HepG2 (cell line): ENCODE measurements at regions not wholly inside any gene's neighbourhood (a gene's known extent, or its start where the extent isn't known, plus 50 kb on each side); places are given as distances from the start of the nearest gene placed in this dataset.

Source experiments
- ATAC-seq: fragments of 200-7000 bp; cut with Tn5 transposase; 3 replicates; pipeline ENCODE4 v1.9.1; 2020; ENCODE audit warnings: mild to moderate bottlenecking, moderate library complexity
- BruUV-seq: library from RNA; stranded (reverse); fragments of 400-500 nt; replicated peaks from 2 replicates; lab custom pipeline; 2021; lab: Mats Ljungman, UMichigan
- CTCF ChIA-PET: fragments of 300-600 bp; formaldehyde crosslinking; extraction: SDS; loops from one replicate; lab custom pipeline; 2021; ENCODE audit warnings: low total read pairs, inconsistent platforms, low intra/inter-chr PET ratio; lab: Yijun Ruan, JAX
- POLR2A ChIA-PET: fragments of 350-600 bp; sonication (Branson Sonifier 250); formaldehyde crosslinking; loops from one replicate; lab custom pipeline; 2020; ENCODE audit warnings: antibody characterized with exemption, inconsistent platforms; lab: Yijun Ruan, JAX
- DNase-seq: peaks from one replicate; pipeline ENCODE4 v3.0.0-alpha.2; 2015; ENCODE audit warnings: low spot score
- FAIRE-seq: peaks from 3 replicates; lab custom pipeline; 2011; peaks lifted over from hg19 to GRCh38; lab: Jason Lieb, UNC
- H2AFZ ChIP-seq: one replicate; pipeline ENCODE4 v1.6.1; 2011; ENCODE audit warnings: low read length, inconsistent platforms
- H3K27ac ChIP-seq: fragments of 300-600 bp; 3 replicates; pipeline ENCODE4 v1.8.0; 2011; ENCODE audit warnings: mixed run types, mild to moderate bottlenecking, mixed read lengths, low read length, inconsistent platforms; ENCODE audit not compliant: insufficient read depth; ENCODE audit errors: extremely low read length
- H3K27me3 ChIP-seq, 2 experiments: fragments of 200-600 bp in 1 of 2; 2 replicates in 1 of 2; 3 replicates in 1 of 2; pipeline versions ENCODE4 v1.6.0 to v1.8.0; 2011; ENCODE audit warnings: low read length in 2 of 2, mild to moderate bottlenecking in 2 of 2, moderate library complexity in 2 of 2, inconsistent platforms in 1 of 2; ENCODE audit not compliant: insufficient read depth in 2 of 2, control insufficient read depth in 1 of 2
- H3K36me3 ChIP-seq, 2 experiments: fragments of 200-600 bp in 1 of 2; replicated peaks in 1 of 2; 2 replicates in 1 of 2; 3 replicates in 1 of 2; pipeline versions ENCODE4 v1.5.1 to v1.8.0; 2011; ENCODE audit warnings: low read length in 2 of 2, inconsistent platforms in 1 of 2; ENCODE audit not compliant: insufficient read depth in 2 of 2, control insufficient read depth in 1 of 2
- H3K4me1 ChIP-seq: 2 replicates; pipeline ENCODE4 v1.5.1; 2012; ENCODE audit warnings: low read length, inconsistent platforms; ENCODE audit not compliant: insufficient read depth
- H3K4me2 ChIP-seq: 2 replicates; pipeline ENCODE4 v1.6.0; 2011; ENCODE audit warnings: low read depth, low read length, inconsistent platforms
- H3K4me3 ChIP-seq, 3 experiments: fragments of 200-600 bp in 1 of 3; sonication (generic), shearing (Covaris generic) in 1 of 3; replicated peaks in 1 of 3; 2 replicates each; pipeline ENCODE4 v1.5.1; 2011 to 2016; ENCODE audit warnings: low read length in 3 of 3, inconsistent platforms in 2 of 3, low read depth in 2 of 3, mild to moderate bottlenecking in 2 of 3, control low read depth in 1 of 3, mixed read lengths in 1 of 3; ENCODE audit not compliant: insufficient read depth in 1 of 3
- H3K79me2 ChIP-seq: one replicate; pipeline ENCODE4 v1.6.1; 2011; ENCODE audit warnings: low read length, inconsistent platforms; ENCODE audit not compliant: insufficient read depth
- H3K9ac ChIP-seq: 2 replicates; pipeline ENCODE4 v1.6.0; 2011; ENCODE audit warnings: mild to moderate bottlenecking, low read depth, low read length, inconsistent platforms; ENCODE audit not compliant: insufficient read depth
- H3K9me3 ChIP-seq: 2 replicates; pipeline ENCODE4 v1.5.1; 2012; ENCODE audit warnings: mild to moderate bottlenecking, low read length
- H4K20me1 ChIP-seq: 2 replicates; pipeline ENCODE4 v1.6.0; 2011; ENCODE audit warnings: inconsistent platforms, mild to moderate bottlenecking, low read length, moderate library complexity; ENCODE audit not compliant: insufficient read depth
- ATAD3A ChIP-seq: sonication (generic); formaldehyde crosslinking; IDR thresholded peaks from 2 replicates; pipeline ENCODE4 v1.4.0; 2020; ENCODE audit warnings: missing genetic modification reagents
- ELF1 ChIP-seq: sonication (generic); formaldehyde crosslinking; IDR thresholded peaks from 2 replicates; pipeline ENCODE4 v1.4.0; 2020; ENCODE audit warnings: missing genetic modification reagents
- FOXK2 ChIP-seq: fragments of 450-650 bp; IDR thresholded peaks from 2 replicates; pipeline ENCODE4 v1.6.1; 2016
- MEIS2 ChIP-seq: sonication (generic); formaldehyde crosslinking; IDR thresholded peaks from 2 replicates; pipeline ENCODE4 v1.9.0; 2021; ENCODE audit warnings: mild to moderate bottlenecking, missing genetic modification reagents
- MTA3 ChIP-seq: sonication (generic); formaldehyde crosslinking; IDR thresholded peaks from 2 replicates; pipeline ENCODE4 v1.4.0; 2020; ENCODE audit warnings: missing genetic modification reagents
- NFIC ChIP-seq: IDR thresholded peaks from 2 replicates; pipeline ENCODE4 v1.6.1; 2012; ENCODE audit warnings: mild to moderate bottlenecking, low read length, inconsistent platforms
- RBM39 ChIP-seq: fragments of 200-400 bp; formaldehyde crosslinking; IDR thresholded peaks from one replicate; pipeline ENCODE4 v1.6.1; 2018; ENCODE audit warnings: antibody characterized with exemption, mild to moderate bottlenecking, low read depth, low read length; ENCODE audit not compliant: poor library complexity, severe bottlenecking
- SOX13 ChIP-seq, 3 experiments: fragments of 450-650 bp in 1 of 3; sonication (generic) in 1 of 3; formaldehyde crosslinking in 1 of 3; IDR thresholded peaks in 2 of 3; conservative IDR thresholded peaks in 1 of 3; 2 replicates each; pipeline versions ENCODE4 v1.5.0 to v1.6.1; 2016 to 2020; ENCODE audit warnings: antibody characterized with exemption in 1 of 3, mild to moderate bottlenecking in 1 of 3, missing compliant biosample characterization in 1 of 3, missing genetic modification reagents in 1 of 3, moderate library complexity in 1 of 3
- TARDBP ChIP-seq: sonication (generic); formaldehyde crosslinking; IDR thresholded peaks from 2 replicates; pipeline ENCODE4 v1.8.0; 2022; ENCODE audit warnings: mild to moderate bottlenecking, missing genetic modification reagents
- ZFP82 ChIP-seq: sonication (generic); formaldehyde crosslinking; IDR thresholded peaks from 2 replicates; pipeline ENCODE4 v1.5.1; 2020; ENCODE audit warnings: mild to moderate bottlenecking, missing genetic modification reagents, borderline replicate concordance
- ZNF282 ChIP-seq: fragments of 450-650 bp; IDR thresholded peaks from 2 replicates; pipeline ENCODE4 v1.6.1; 2018; ENCODE audit not compliant: partially characterized antibody
- ZNF83 ChIP-seq: sonication (generic); formaldehyde crosslinking; IDR thresholded peaks from 2 replicates; pipeline ENCODE4 v1.4.0; 2020; ENCODE audit warnings: missing genetic modification reagents, mild to moderate bottlenecking, borderline replicate concordance
- ZSCAN25 ChIP-seq: sonication (generic); formaldehyde crosslinking; IDR thresholded peaks from 2 replicates; pipeline ENCODE4 v1.8.0; 2022; ENCODE audit warnings: mild to moderate bottlenecking, missing genetic modification reagents
- WGBS: methylation state at CpG from one replicate; pipeline ENCODE4 v1.1.6; 2017; ENCODE audit warnings: low lambda C conversion rate; 5-methylcytosine and 5-hydroxymethylcytosine counted together
- in situ Hi-C: cut with HindIII; loops from 2 replicates; pipeline ENCODE4 v1.10.0; 2017; ENCODE audit warnings: low pct_unique_long_range_greater_than_20kb; ENCODE audit not compliant: extremely low pct_ligation_motif_present
- intact Hi-C: fragments of 100-400 bp; cut with micrococcal nuclease; formaldehyde crosslinking; loops from one replicate; pipeline ENCODE4 v1.10.0; 2022; ENCODE audit not compliant: unreplicated experiment
- TF ChIP-seq, protein P1 (sequence below): IDR thresholded peaks from 2 replicates; pipeline ENCODE4 v1.6.1; 2016; ENCODE audit warnings: low read depth
- TF ChIP-seq, protein P2 (sequence below): sonication (generic); formaldehyde crosslinking; IDR thresholded peaks from 2 replicates; pipeline ENCODE4 v1.9.0; 2022; ENCODE audit warnings: low read depth, missing genetic modification reagents
- TF ChIP-seq, protein P3 (sequence below): sonication (generic); formaldehyde crosslinking; IDR thresholded peaks from 2 replicates; pipeline ENCODE4 v1.4.0; 2020; ENCODE audit warnings: mild to moderate bottlenecking, missing genetic modification reagents
- TF ChIP-seq, protein P4 (sequence below): sonication (generic); formaldehyde crosslinking; IDR thresholded peaks from 2 replicates; pipeline ENCODE4 v1.5.0; 2020; ENCODE audit warnings: mild to moderate bottlenecking, missing genetic modification reagents

DNA sequence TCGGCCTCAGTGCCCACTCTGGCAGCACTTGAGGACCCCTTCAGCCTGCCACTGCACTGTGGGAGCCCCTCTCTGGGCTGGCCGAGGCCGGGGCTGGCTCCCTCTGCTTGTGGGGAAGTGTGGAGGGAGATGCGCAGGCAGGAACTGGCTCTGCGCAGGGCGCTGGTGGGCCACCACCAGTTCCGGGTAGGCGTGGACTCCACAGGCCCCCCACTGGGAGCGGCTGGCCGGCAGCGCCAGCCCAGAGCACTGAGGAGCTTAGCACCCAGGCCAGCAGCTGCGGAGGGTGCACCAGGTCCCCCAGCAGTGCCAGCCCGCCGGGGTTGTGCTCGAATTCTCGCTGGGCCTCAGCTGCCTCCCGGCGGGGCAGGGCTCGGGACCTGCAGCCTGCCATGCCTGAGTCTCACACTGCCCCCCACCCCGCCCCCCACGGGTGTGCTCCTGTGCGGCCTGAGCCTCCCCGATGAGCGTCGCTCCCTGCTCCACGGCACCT lies 216.9 kb upstream of the TACR3 start:
- no TSS peak for BruUV-seq
- CTCF ChIA-PET, result no interaction called here
- no peaks in the 10 kb centered on the region for H3K36me3 ChIP-seq
- no peaks in the 10 kb centered on the region for H3K4me1 ChIP-seq
- POLR2A ChIA-PET, result no interaction called here
- H3K9ac ChIP-seq, result no peak overlapping the region
- no peaks in the 10 kb centered on the region for H3K27me3 ChIP-seq
- H3K79me2 ChIP-seq, result no peaks in the 10 kb centered on the region
- WGBS, result 44% methylated on average over 8 of the region's 26 CpGs
- TF ChIP-seq, protein P1, sequence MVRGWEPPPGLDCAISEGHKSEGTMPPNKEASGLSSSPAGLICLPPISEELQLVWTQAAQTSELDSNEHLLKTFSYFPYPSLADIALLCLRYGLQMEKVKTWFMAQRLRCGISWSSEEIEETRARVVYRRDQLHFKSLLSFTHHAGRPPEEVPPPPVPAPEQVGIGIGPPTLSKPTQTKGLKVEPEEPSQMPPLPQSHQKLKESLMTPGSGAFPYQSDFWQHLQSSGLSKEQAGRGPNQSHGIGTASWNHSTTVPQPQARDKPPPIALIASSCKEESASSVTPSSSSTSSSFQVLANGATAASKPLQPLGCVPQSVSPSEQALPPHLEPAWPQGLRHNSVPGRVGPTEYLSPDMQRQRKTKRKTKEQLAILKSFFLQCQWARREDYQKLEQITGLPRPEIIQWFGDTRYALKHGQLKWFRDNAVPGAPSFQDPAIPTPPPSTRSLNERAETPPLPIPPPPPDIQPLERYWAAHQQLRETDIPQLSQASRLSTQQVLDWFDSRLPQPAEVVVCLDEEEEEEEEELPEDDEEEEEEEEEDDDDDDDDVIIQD (CRISPR knock-in tag), result no peak
- TF ChIP-seq, protein P2, sequence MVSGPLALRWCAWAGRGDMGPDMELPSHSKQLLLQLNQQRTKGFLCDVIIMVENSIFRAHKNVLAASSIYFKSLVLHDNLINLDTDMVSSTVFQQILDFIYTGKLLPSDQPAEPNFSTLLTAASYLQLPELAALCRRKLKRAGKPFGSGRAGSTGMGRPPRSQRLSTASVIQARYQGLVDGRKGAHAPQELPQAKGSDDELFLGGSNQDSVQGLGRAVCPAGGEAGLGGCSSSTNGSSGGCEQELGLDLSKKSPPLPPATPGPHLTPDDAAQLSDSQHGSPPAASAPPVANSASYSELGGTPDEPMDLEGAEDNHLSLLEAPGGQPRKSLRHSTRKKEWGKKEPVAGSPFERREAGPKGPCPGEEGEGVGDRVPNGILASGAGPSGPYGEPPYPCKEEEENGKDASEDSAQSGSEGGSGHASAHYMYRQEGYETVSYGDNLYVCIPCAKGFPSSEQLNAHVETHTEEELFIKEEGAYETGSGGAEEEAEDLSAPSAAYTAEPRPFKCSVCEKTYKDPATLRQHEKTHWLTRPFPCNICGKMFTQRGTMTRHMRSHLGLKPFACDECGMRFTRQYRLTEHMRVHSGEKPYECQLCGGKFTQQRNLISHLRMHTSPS (CRISPR knock-in tag), result no peak
- TF ChIP-seq ZNF83 (CRISPR knock-in tag), result no peak
- no peak for TF ChIP-seq MTA3
- TF ChIP-seq, protein P3, sequence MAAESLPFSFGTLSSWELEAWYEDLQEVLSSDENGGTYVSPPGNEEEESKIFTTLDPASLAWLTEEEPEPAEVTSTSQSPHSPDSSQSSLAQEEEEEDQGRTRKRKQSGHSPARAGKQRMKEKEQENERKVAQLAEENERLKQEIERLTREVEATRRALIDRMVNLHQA (CRISPR knock-in tag), result no peak
- no peak for TF ChIP-seq ZNF282
- no peak for TF ChIP-seq ATAD3A (CRISPR knock-in tag)
- TF ChIP-seq MEIS2 (CRISPR knock-in tag), result no peak
- no peak for TF ChIP-seq ZSCAN25 (CRISPR knock-in tag)
- no peak for TF ChIP-seq NFIC
- TF ChIP-seq, protein P4, sequence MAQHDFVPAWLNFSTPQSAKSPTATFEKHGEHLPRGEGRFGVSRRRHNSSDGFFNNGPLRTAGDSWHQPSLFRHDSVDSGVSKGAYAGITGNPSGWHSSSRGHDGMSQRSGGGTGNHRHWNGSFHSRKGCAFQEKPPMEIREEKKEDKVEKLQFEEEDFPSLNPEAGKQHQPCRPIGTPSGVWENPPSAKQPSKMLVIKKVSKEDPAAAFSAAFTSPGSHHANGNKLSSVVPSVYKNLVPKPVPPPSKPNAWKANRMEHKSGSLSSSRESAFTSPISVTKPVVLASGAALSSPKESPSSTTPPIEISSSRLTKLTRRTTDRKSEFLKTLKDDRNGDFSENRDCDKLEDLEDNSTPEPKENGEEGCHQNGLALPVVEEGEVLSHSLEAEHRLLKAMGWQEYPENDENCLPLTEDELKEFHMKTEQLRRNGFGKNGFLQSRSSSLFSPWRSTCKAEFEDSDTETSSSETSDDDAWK (CRISPR knock-in tag), result no peak
- no peak for TF ChIP-seq FOXK2
- TF ChIP-seq ZFP82 (CRISPR knock-in tag), result no peak
- no peak for TF ChIP-seq SOX13 (IDR thresholded peaks at IDR 0.05)
- TF ChIP-seq SOX13 (CRISPR knock-in tag; conservative IDR thresholded peaks at IDR 0.05 in 1 of 2, IDR thresholded peaks at IDR 0.05 in 1 of 2), result no peak
- no peak for TF ChIP-seq TARDBP (CRISPR knock-in tag)
- TF ChIP-seq RBM39, result no peak
- no peak for TF ChIP-seq ELF1 (CRISPR knock-in tag)
- no peak overlapping the region for H3K4me2 ChIP-seq
- FAIRE-seq (no peak), DNase-seq (no peak), ATAC-seq (no peak)
- H3K9me3 ChIP-seq, result no peaks in the 10 kb centered on the region
- in situ Hi-C loops (loop anchor here (10.0 kb wide), 1 partner anchor 732 kb away; no protein-coding TSS in a partner anchor), intact Hi-C loops (no loop called here)
- no peak overlapping the region for H3K27ac ChIP-seq
- no peaks in the 10 kb centered on the region for H4K20me1 ChIP-seq
- H3K4me3 ChIP-seq, result no peak overlapping the region
- no peak overlapping the region for H2AFZ ChIP-seq
